Kidney (tissue), 13 donors: ENCODE measurements at regions not wholly inside any gene's neighbourhood (a gene's known extent, or its start where the extent isn't known, plus 50 kb on each side); places are given as distances from the start of the nearest gene placed in this dataset.

Experiments used
- DNase-seq, 5 donors: peaks; one replicate each; pipeline ENCODE4 v3.0.0-alpha.2; 2013 to 2020
- FAIRE-seq: peaks from 2 replicates; lab custom pipeline; 2012; peaks lifted over from hg19 to GRCh38; lab: Jason Lieb, UNC
- H3K27ac ChIP-seq, 2 donors: one replicate each; pipeline ENCODE4 v1.7.0; 2013; ENCODE audit warnings: low read depth in 2 of 2, low read length in 2 of 2, inconsistent platforms in 1 of 2
- H3K27me3 ChIP-seq: one replicate; pipeline ENCODE4 v1.7.1; 2013; ENCODE audit warnings: low read length, inconsistent platforms; ENCODE audit not compliant: control insufficient read depth, insufficient read depth
- H3K36me3 ChIP-seq, 3 donors: one replicate each; pipeline versions ENCODE4 v1.7.0 to v1.7.1; 2013; ENCODE audit warnings: low read length in 3 of 3, control low read depth in 1 of 3, inconsistent platforms in 1 of 3; ENCODE audit not compliant: insufficient read depth in 3 of 3, control insufficient read depth in 2 of 3
- H3K4me1 ChIP-seq, 3 donors: one replicate each; pipeline versions ENCODE4 v1.7.0 to v1.7.1; 2013; ENCODE audit warnings: low read length in 3 of 3, inconsistent platforms in 1 of 3, low read depth in 1 of 3; ENCODE audit not compliant: control insufficient read depth in 2 of 3, insufficient read depth in 2 of 3
- H3K4me3 ChIP-seq, 3 donors: one replicate each; pipeline versions ENCODE4 v1.7.0 to v1.8.1; 2013; ENCODE audit warnings: low read length in 3 of 3, control low read depth in 1 of 3, inconsistent platforms in 1 of 3
- H3K9ac ChIP-seq, 3 donors: one replicate each; pipeline versions ENCODE4 v1.7.0 to v1.7.1; 2013; ENCODE audit warnings: low read length in 3 of 3, control low read depth in 1 of 3, inconsistent platforms in 1 of 3
- H3K9me3 ChIP-seq, 3 donors: one replicate each; pipeline versions ENCODE4 v1.7.0 to v1.7.1; 2013; ENCODE audit warnings: low read length in 3 of 3, control low read depth in 1 of 3, inconsistent platforms in 1 of 3; ENCODE audit not compliant: control insufficient read depth in 2 of 3, insufficient read depth in 1 of 3
- intact Hi-C: fragments of 100-400 bp; cut with DNase I; formaldehyde crosslinking; loops from one replicate; pipeline ENCODE4 v1.11.1; 2022
- TF ChIP-seq, protein P1 (sequence below): IDR thresholded peaks from 3 replicates; pipeline ENCODE4 v1.5.1; 2012; ENCODE audit warnings: mild to moderate bottlenecking, moderate library complexity, borderline replicate concordance; ENCODE audit not compliant: insufficient read depth; ENCODE audit errors: extremely low read depth
- donor health status: control.
- donor health status: control.
- donor health status: control.
- donor health status: control.
- donor health status: control.
- donor health status: DM: yes; HTN: yes; CAD: no.
- donor health status: Normal renal cell carcinoma (clear cell type).

DNA sequence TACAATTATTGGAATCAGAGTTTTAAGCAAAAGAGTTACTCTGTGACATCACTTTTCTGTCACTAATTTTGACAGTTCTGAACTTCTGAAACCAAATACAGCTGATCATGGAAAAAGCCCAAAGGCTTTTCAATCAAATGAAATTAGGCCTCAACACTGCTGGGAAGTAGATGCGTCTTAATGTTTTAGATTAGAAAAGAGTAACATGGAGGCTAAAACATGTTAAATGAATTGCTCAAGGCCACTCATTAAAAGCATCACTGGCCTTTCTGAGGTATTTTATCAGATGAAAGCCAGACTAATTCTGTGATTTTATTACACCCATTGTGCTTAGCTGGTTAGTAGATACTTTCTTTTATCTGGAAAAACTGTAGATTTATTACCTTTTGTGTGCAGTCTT, 672.6 kb downstream of the CENPC start:
- no peaks in the 10 kb centered on the region for H3K27me3 ChIP-seq
- no peaks in the 10 kb centered on the region for H3K4me1 ChIP-seq
- intact Hi-C loops = no loop called here
- no peak overlapping the region for H3K9ac ChIP-seq
- H3K9me3 ChIP-seq = no peaks in the 10 kb centered on the region
- no peak overlapping the region for H3K4me3 ChIP-seq
- no peak overlapping the region for H3K27ac ChIP-seq
- no peaks in the 10 kb centered on the region for H3K36me3 ChIP-seq
- FAIRE-seq = no peak
- no peak for DNase-seq
- TF ChIP-seq, protein P1, sequence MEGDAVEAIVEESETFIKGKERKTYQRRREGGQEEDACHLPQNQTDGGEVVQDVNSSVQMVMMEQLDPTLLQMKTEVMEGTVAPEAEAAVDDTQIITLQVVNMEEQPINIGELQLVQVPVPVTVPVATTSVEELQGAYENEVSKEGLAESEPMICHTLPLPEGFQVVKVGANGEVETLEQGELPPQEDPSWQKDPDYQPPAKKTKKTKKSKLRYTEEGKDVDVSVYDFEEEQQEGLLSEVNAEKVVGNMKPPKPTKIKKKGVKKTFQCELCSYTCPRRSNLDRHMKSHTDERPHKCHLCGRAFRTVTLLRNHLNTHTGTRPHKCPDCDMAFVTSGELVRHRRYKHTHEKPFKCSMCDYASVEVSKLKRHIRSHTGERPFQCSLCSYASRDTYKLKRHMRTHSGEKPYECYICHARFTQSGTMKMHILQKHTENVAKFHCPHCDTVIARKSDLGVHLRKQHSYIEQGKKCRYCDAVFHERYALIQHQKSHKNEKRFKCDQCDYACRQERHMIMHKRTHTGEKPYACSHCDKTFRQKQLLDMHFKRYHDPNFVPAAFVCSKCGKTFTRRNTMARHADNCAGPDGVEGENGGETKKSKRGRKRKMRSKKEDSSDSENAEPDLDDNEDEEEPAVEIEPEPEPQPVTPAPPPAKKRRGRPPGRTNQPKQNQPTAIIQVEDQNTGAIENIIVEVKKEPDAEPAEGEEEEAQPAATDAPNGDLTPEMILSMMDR = no peak

DNA sequence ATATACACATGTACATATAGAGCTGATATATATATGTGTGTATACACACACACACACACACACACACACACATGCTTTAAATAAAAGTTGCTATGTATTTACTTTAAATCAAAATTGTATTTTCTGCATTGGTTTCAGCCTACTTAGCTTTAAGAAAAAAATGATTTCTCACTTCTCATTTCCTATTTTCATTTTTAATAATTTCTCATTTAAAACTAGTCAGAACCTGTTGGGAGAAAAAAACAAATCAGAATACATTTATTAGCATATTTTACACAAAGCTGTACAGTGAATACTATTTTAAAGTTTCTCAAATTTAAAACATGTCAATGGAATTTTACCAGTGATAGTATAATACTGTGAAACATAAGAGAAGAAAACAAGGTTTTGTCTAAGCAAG, 681.8 kb downstream of the CENPC start:
- DNase-seq (no peak), FAIRE-seq (peak; percentile 15)
- intact Hi-C loops = no loop called here

DNA sequence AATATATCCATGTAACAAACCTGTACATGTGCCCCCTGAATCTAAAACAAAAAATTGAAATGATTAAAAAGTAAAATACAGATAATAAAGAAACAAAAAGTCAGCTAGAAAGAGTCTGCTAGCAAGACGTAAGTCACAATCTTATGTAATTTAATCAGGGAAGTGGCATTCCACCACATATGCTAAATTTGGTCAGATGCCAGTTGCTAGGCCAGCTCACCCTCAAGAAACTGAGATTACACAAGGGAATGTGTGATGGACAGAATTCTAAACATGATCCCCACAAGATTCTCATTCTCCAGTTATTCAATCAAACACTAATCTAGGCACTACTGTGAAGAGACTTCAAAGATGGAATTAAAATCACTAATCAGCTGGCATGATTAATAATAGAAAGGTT, 689.3 kb downstream of the CENPC start:
- TF ChIP-seq, protein P1 = no peak
- no peaks in the 10 kb centered on the region for H3K9me3 ChIP-seq
- no peak for FAIRE-seq
- H3K9ac ChIP-seq = no peak overlapping the region
- no peak overlapping the region for H3K27ac ChIP-seq
- intact Hi-C loops = no loop called here
- DNase-seq = no peak
- no peaks in the 10 kb centered on the region for H3K27me3 ChIP-seq
- no peaks in the 10 kb centered on the region for H3K4me1 ChIP-seq
- no peak overlapping the region for H3K4me3 ChIP-seq
- H3K36me3 ChIP-seq = no peaks in the 10 kb centered on the region

More for the DNA sequence above, 681.8 kb downstream of the CENPC start:
- no peak overlapping the region for H3K4me3 ChIP-seq
- no peaks in the 10 kb centered on the region for H3K4me1 ChIP-seq
- H3K27ac ChIP-seq = no peak overlapping the region
- no peaks in the 10 kb centered on the region for H3K9me3 ChIP-seq
- no peak overlapping the region for H3K9ac ChIP-seq
- H3K36me3 ChIP-seq = no peaks in the 10 kb centered on the region
- TF ChIP-seq, protein P1 = no peak
- H3K27me3 ChIP-seq = no peaks in the 10 kb centered on the region

DNA sequence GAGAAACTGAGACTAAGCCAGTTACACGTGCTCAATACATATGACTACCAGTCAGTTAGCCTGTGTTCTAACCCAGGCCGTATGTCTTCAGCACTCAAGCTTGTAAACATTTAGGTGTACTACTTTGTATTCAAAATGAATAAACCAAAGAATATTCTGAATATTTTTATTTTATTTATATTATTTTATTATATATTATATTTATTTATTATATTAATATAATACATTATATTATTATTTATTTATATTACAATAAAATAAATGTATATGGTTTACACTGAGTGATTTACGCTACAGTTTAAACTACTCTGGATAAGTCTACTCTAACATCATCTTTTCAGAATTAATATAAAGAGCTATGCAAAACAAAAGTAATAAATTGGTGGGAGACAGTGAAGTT, 691.5 kb downstream of the CENPC start:
- FAIRE-seq (peak; percentile 42), DNase-seq (no peak)
- H3K27ac ChIP-seq = no peak overlapping the region

More for the DNA sequence above, 691.5 kb downstream of the CENPC start:
- Histone ChIP-seq H3K4me3 (no peak overlapping the region), H3K4me1 (no peaks in the 10 kb centered on the region), H3K9me3 (no peaks in the 10 kb centered on the region), H3K36me3 (no peaks in the 10 kb centered on the region), H3K9ac (no peak overlapping the region), H3K27me3 (no peaks in the 10 kb centered on the region)
- intact Hi-C loops = no loop called here
- TF ChIP-seq, protein P1 = no peak
